GM12865 (cell line): ENCODE measurements at regions not wholly inside any gene's neighbourhood (a gene's known extent, or its start where the extent isn't known, plus 50 kb on each side); places are given as distances from the start of the nearest gene placed in this dataset.

Experiments used
- DNase-seq: peaks from one replicate; pipeline ENCODE4 v3.0.0; 2010; ENCODE audit warnings: low read depth
- H3K4me3 ChIP-seq: 2 replicates; pipeline ENCODE4 v1.5.1; 2011; ENCODE audit warnings: mild to moderate bottlenecking, low read depth, low read length, control low read depth
- TF ChIP-seq, protein P1 (sequence below): IDR thresholded peaks from 2 replicates; pipeline ENCODE4 v1.5.1; 2011; ENCODE audit warnings: low read length, control low read depth, low read depth, inconsistent platforms; ENCODE audit not compliant: insufficient read depth; ENCODE audit errors: missing control alignments

DNA sequence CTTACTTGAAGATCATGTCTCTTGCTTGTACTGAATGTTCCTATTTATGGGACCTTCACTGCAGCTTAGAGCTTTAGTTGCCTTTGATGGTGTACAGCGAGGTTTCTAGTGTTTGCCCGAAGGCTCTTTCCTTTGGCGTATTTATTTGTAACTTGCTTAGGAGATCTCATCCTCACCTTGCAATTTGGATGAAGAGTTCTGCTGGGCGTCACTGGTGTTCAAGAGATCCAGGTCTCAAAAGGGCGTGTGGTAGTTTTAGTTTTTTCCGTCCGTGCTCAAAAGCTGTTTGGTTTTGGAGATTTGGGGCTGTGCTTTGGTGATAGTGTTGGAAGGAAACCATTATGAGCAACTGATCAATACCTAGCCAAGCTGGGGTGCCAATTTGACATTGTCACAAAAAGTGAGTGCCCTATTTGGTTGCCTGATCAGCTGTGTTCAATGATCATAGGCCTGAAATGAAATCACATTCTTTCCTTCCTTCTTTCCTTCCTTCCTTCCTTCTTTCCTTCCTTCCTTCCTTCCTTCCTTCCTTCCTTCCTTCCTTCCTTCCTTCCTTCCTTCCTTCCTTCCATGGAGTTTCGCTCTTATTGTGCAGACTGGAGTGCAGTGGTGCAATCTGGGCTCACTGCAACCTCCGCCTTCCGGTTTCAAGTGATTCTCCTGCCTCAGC is 69.7 kb upstream of the GRAMD1B start:
- DNase-seq, result no peak
- TF ChIP-seq, protein P1, sequence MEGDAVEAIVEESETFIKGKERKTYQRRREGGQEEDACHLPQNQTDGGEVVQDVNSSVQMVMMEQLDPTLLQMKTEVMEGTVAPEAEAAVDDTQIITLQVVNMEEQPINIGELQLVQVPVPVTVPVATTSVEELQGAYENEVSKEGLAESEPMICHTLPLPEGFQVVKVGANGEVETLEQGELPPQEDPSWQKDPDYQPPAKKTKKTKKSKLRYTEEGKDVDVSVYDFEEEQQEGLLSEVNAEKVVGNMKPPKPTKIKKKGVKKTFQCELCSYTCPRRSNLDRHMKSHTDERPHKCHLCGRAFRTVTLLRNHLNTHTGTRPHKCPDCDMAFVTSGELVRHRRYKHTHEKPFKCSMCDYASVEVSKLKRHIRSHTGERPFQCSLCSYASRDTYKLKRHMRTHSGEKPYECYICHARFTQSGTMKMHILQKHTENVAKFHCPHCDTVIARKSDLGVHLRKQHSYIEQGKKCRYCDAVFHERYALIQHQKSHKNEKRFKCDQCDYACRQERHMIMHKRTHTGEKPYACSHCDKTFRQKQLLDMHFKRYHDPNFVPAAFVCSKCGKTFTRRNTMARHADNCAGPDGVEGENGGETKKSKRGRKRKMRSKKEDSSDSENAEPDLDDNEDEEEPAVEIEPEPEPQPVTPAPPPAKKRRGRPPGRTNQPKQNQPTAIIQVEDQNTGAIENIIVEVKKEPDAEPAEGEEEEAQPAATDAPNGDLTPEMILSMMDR, result no peak
- no peak overlapping the region for H3K4me3 ChIP-seq

DNA sequence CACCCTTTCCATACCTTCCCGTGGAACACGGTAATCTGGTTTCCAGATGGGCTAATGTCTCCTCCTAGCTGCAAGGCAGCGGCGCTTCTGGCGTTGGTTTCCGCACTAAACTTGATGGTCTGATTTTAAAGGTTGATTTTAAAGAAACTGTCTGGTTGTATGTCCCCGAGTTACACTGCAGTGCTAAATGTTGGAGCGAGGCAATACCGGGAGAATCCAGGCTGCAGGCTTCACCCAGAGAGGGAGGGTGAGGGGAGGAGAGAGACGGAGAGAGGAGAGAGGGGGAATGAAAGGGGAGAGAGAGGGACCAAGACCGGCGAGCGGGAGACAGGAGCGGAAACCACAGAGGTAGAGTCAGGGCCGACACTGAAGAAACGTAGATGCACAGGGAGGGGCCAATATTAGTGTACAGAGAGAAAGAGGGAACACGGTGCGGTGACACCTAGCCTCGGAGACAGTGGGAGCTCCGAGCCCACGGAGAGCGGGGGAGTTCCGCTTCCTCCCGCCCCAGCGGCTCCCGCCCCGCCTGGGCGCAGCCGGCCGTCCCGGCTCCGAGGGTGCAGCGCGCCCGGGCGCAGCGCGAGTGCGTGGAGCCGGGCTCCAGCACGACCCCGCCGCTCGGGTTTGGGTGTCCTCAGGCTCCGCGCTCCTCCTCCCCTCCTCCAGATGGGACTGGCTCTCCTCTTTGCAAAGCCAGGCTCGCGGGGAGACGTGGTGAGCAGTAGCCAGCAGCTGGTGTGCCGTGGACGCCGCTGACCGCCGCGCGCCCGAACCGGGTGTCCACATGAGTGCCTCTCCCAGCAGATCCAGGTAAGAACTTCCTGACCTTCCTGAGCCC is 71.9 kb upstream of the GRAMD1B start:
- H3K4me3 ChIP-seq, result peak overlapping the region; percentile 74
- TF ChIP-seq, protein P1, result peak; percentile 19
- DNase-seq, result peak; percentile 70

DNA sequence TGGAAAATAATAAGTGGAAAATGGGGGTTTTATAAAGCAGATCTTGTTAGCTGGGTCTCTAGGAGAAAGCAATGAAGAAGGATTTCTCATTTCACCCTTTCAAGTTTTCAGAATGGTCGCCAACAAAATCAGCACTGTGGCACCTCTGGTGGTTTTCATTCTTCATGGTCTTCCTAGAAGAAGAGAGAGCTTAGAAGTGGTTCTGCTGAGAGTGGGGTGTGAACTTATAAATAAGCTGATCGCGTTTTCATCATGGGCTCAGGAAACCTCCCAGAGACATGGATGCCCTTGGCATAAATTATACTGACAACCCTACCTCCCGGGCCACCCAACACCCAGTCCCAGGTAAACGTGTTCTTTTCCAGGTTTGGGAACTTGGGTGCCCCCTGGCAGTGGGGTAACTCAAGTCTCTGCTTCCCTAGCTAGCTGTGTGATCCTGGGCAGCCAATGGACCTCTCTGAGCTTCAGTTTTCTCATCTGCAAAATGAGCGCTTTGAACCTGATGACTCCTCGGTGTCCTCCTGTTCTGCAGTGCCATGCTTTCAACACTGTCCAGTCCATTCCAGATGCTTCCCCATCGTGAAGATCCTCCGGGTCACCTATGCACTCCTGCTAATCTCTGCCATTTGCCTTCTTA is 72.6 kb upstream of the GRAMD1B start:
- TF ChIP-seq, protein P1, result no peak
- no peak for DNase-seq
- H3K4me3 ChIP-seq, result peak overlapping the region; percentile 74

DNA sequence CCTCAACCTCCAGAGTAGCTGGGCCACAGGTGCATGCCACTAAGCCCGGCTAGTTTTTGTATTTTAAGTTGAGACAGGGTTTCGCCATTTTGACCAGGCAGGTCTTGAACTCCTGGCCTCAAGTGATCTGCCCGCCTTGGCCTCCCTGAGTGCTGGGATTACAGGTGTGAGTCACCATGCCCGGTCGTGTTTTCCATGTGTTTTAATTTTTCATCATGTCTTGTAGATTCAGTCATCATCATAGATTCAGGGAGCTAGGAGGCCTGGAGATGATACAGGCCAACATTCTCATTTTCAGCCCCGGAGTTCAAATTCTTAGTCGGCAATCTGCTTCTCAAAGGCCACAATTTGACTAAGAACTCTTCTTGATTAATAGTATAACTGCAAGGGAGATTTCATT is 73.5 kb upstream of the GRAMD1B start:
- no peak for DNase-seq
- TF ChIP-seq, protein P1, result no peak
- no peak overlapping the region for H3K4me3 ChIP-seq

DNA sequence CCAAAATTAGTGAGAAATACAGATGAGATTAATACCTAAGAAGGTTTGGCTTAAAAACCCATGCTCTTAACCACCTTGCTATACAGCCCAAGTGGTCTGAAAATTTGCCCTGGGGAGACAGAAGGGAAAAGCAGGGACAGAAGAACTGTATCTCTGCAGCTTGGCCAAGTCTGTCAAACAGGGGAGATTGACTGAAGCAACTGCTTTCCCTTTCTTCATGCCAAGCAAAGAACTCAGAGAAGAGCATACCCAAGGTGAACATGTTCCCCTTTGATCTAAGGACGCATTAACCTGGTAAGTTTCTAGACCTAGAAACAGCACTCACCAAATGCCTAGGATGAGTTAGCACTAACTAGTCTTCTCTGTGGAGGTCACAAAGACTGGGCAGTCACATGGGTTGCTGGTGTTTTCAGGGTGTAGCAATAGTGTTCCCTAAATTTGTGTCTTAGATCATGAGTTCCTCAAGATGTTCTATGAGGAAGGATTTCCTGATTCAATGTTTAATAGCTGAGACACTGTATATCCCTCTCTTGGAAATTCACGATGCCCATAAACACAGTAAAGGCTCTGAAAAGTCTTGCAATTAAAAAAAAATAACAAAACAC is 75.6 kb upstream of the GRAMD1B start:
- DNase-seq, result no peak

DNA sequence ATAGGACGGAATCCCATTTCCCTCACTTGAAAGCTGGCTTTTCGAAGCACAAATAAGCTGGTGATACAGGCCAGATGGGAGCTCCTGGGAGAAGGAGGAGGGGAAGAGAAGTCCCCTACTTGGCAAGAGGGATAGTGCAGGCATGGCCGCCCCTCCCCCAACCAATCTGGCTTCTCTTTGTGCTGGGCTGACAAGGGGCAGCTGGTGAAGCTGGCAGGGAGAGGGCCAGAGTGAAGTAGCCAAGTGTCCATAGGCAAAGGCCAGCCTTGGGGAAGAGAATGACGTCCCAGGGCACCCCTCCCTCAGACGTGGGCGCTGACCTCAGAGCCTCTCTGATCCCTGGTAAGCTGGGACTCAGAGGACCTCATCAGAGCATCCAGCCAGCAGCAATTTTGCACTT is 78.7 kb upstream of the GRAMD1B start:
- H3K4me3 ChIP-seq, result no peak overlapping the region
- DNase-seq, result no peak
- TF ChIP-seq, protein P1, result no peak

More for the DNA sequence above, 75.6 kb upstream of the GRAMD1B start:
- TF ChIP-seq, protein P1, result no peak
- no peak overlapping the region for H3K4me3 ChIP-seq
